ENCODE measurements at regions not wholly inside any gene's neighbourhood (a gene's known extent, or its start where the extent isn't known, plus 50 kb on each side); places are given as distances from the start of the nearest gene placed in this dataset.

DNA sequence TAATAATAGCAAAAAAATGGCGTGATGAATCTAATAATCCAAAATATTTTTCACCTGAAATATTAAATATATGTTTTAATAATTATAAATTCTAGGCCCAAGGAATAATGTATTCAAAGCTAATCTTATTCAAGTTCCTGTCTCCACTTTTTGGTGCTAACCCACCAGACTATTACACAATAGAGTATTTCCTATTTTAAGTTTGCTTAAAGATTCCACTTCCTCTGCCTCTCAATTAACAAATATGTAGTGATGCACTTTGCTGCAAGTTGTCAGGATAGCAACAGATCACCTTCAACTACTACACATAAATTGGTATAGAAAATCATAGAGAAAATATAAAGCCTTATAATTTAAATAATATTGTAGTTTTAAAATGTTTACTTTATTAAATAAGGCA is 467.5 kb downstream of the C3orf38 start:
- TF ChIP-seq, protein P1, sequence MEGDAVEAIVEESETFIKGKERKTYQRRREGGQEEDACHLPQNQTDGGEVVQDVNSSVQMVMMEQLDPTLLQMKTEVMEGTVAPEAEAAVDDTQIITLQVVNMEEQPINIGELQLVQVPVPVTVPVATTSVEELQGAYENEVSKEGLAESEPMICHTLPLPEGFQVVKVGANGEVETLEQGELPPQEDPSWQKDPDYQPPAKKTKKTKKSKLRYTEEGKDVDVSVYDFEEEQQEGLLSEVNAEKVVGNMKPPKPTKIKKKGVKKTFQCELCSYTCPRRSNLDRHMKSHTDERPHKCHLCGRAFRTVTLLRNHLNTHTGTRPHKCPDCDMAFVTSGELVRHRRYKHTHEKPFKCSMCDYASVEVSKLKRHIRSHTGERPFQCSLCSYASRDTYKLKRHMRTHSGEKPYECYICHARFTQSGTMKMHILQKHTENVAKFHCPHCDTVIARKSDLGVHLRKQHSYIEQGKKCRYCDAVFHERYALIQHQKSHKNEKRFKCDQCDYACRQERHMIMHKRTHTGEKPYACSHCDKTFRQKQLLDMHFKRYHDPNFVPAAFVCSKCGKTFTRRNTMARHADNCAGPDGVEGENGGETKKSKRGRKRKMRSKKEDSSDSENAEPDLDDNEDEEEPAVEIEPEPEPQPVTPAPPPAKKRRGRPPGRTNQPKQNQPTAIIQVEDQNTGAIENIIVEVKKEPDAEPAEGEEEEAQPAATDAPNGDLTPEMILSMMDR (conservative IDR thresholded peaks at IDR 0.05 in 1 of 2, IDR thresholded peaks at IDR 0.05 in 1 of 2; ENCODE audit: low read depth in 1 of 2, low read length in 2 of 2) = no peak
- no peak for TF ChIP-seq EZH2 (IDR thresholded peaks at IDR 0.05; ENCODE audit: low read length, missing control alignments)
